GM19455 (cell line): ENCODE measurements at regions not wholly inside any gene's neighbourhood (a gene's known extent, or its start where the extent isn't known, plus 50 kb on each side); places are given as distances from the start of the nearest gene placed in this dataset.
A peak's percentile ranks its signal among the peaks of the same experiment; 100 is the strongest.
"Not testable (repeated sequence)": the region's sequence is repeated elsewhere in the genome, so short reads cannot be mapped to it uniquely, and the experiment has no call there.

Experiments
- ATAC-seq: cut with Tn5 transposase; IDR thresholded peaks from one replicate; pipeline ENCODE4 v1.9.1; 2021; ENCODE audit not compliant: unreplicated experiment

- no peak for ATAC-seq
Observed at GRCh38 chr3:88000853-88001252, 58.0 kb downstream of the CGGBP1 start.

GRCh38 chr3:87997966-87998365, 60.8 kb downstream of the CGGBP1 start:
- ATAC-seq = no peak

GRCh38 chr3:87997298-87997697, 61.5 kb downstream of the CGGBP1 start:
- peak; percentile 71 for ATAC-seq

- ATAC-seq = peak; percentile 24
Observed at GRCh38 chr3:87996882-87997281, 61.9 kb downstream of the CGGBP1 start.

GRCh38 chr3:87993566-87993965, 65.2 kb downstream of the CGGBP1 start:
- no peak for ATAC-seq

- ATAC-seq = no peak
Observed at GRCh38 chr3:87987952-87988351, 70.9 kb downstream of the CGGBP1 start.

GRCh38 chr3:87982421-87982820, 76.4 kb downstream of the CGGBP1 start:
- no peak for ATAC-seq

GRCh38 chr3:87979527-87979926, 79.3 kb downstream of the CGGBP1 start:
- ATAC-seq = no peak

- no peak for ATAC-seq
Observed at GRCh38 chr3:87977765-87978164, 81.0 kb downstream of the CGGBP1 start.

- no peak for ATAC-seq
Observed at GRCh38 chr3:87975716-87976115, 83.1 kb downstream of the CGGBP1 start.

- no peak for ATAC-seq
Observed at GRCh38 chr3:87973906-87974305, 84.9 kb downstream of the CGGBP1 start.

- ATAC-seq = no peak
Observed at GRCh38 chr3:87969620-87970019, 89.2 kb downstream of the CGGBP1 start.

- no peak for ATAC-seq
Observed at GRCh38 chr3:87968668-87969067, 90.1 kb downstream of the CGGBP1 start.

- no peak for ATAC-seq
Observed at GRCh38 chr3:87958289-87958688, 100.5 kb downstream of the CGGBP1 start.

GRCh38 chr3:87957575-87957974, 101.2 kb downstream of the CGGBP1 start:
- ATAC-seq = no peak

GRCh38 chr3:87949879-87950208, 109.0 kb downstream of the CGGBP1 start:
- ATAC-seq = peak; percentile 48

GRCh38 chr3:87949189-87949878, 109.5 kb downstream of the CGGBP1 start:
- peak; percentile 79 for ATAC-seq

GRCh38 chr3:87946007-87946406, 112.8 kb downstream of the CGGBP1 start:
- ATAC-seq = not testable (repeated sequence)

- not testable (repeated sequence) for ATAC-seq
Observed at GRCh38 chr3:87942256-87942655, 116.5 kb downstream of the CGGBP1 start.

- no peak for ATAC-seq
Observed at GRCh38 chr3:87924485-87924884, 134.3 kb downstream of the CGGBP1 start.

- ATAC-seq = no peak
Observed at GRCh38 chr3:87920549-87920948, 138.3 kb downstream of the CGGBP1 start.

- ATAC-seq = no peak
Observed at GRCh38 chr3:87901141-87901540, 157.7 kb downstream of the CGGBP1 start.

- ATAC-seq = no peak
Observed at GRCh38 chr3:87900061-87900460, 158.7 kb downstream of the CGGBP1 start.
